GM13977 (cell line): ENCODE measurements at regions not wholly inside any gene's neighbourhood (a gene's known extent, or its start where the extent isn't known, plus 50 kb on each side); places are given as distances from the start of the nearest gene placed in this dataset.
"Not testable (repeated sequence)": the region's sequence is repeated elsewhere in the genome, so short reads cannot be mapped to it uniquely, and the experiment has no call there.

ENCODE experiments used
- DNase-seq: peaks from one replicate; pipeline ENCODE4 v3.0.0; 2012; ENCODE audit warnings: low spot score
- CTCF ChIP-seq: IDR thresholded peaks from 2 replicates; pipeline ENCODE4 v1.5.1; 2012; ENCODE audit warnings: mild to moderate bottlenecking, control low read depth; ENCODE audit not compliant: insufficient read depth; ENCODE audit errors: extremely low read depth, missing control alignments
- in situ Hi-C: fragments of 300-500 bp; cut with MboI; formaldehyde crosslinking; loops from one replicate; pipeline ENCODE4 v1.12.0; 2022; ENCODE audit warnings: low sequenced_read_pairs, low pct_unique_long_range_greater_than_20kb, mixed read lengths, inconsistent platforms; ENCODE audit not compliant: unreplicated experiment

- in situ Hi-C loops = no loop called here
- DNase-seq = no peak
- no peak for TF ChIP-seq CTCF
These were observed 153.5 kb downstream of the MYCN start for GRCh38 chr2:16093639-16094529.

GRCh38 chr2:16092861-16093638, 152.7 kb downstream of the MYCN start:
- DNase-seq = no peak
- TF ChIP-seq CTCF = no peak
- in situ Hi-C loops = no loop called here

- in situ Hi-C loops = no loop called here
These were observed 151.4 kb downstream of the MYCN start for GRCh38 chr2:16091576-16092282.

GRCh38 chr2:16090650-16091575, 150.6 kb downstream of the MYCN start:
- in situ Hi-C loops = no loop called here
- TF ChIP-seq CTCF = no peak

More at GRCh38 chr2:16091576-16092282, 151.4 kb downstream of the MYCN start:
- no peak for TF ChIP-seq CTCF
- DNase-seq = no peak

GRCh38 chr2:16089491-16089890, 149.1 kb downstream of the MYCN start:
- DNase-seq, in situ Hi-C loops: not testable (repeated sequence)

More at GRCh38 chr2:16090650-16091575, 150.6 kb downstream of the MYCN start:
- no peak for DNase-seq

- no peak for DNase-seq
- TF ChIP-seq CTCF = no peak
These were observed 148.4 kb downstream of the MYCN start for GRCh38 chr2:16088802-16089112.

More at GRCh38 chr2:16088802-16089112, 148.4 kb downstream of the MYCN start:
- in situ Hi-C loops = no loop called here
